ENCODE measurements at regions not wholly inside any gene's neighbourhood (a gene's known extent, or its start where the extent isn't known, plus 50 kb on each side); places are given as distances from the start of the nearest gene placed in this dataset.
A peak's percentile ranks its signal among the peaks of the same experiment; 100 is the strongest.
"Not testable (repeated sequence)": the region's sequence is repeated elsewhere in the genome, so short reads cannot be mapped to it uniquely, and the experiment has no call there.

DNA sequence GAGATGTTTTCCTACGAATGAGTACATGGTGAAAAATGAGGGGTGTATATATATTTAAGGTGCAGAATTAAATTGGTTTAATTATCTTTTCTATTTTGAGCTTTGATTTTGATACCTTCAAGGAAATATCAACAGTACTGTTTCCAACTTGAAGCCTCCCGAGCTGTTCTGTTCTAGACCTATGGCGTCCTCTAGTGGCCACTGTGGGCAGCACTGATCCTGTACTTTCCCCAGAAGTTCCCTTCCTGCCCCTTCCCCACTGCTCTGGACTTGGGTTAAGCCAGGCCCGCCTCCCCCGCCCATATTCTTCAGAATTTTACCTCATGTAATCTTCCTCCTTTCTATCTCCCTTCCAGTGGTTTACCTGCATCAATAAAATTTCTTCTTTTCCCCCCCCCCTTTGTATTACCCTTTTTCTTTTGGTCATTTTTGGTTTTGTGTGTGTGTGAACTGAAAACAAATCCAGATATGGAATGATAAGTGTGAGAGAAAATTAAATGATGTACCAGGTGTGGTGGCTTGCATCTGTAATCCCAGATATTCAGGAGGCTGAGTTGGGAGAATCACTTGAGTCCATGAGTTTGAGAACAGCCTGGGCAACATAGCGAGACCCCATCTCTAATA is 1643.5 kb downstream of the TP53TG3F start:
- DNase-seq = peak; percentile 8

- not testable (repeated sequence) for DNase-seq
These were observed 1652.4 kb downstream of the TP53TG3F start for GRCh38 chr16:35111772-35112171.

DNA sequence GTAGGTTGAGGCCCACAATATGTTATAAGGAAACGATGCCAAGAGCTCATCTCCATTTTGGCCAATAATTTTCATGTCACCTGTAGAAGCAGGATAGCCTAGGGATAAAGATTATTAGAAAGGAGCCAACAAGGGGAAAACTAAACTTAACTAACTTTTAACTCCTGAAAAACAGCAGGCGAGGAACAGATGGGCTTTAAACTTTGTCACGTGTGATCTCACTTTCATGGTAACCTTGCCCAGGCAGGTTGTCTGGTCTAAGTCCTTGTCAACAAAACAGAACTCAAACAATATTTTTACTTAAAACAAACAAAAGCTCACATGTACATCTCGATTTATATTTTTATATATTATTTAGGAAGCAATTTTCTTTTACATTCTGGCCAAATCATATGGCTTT is 1672.0 kb downstream of the TP53TG3F start:
- no peak for DNase-seq

- DNase-seq = no peak
These were observed 1675.1 kb downstream of the TP53TG3F start for GRCh38 chr16:35134471-35134870.

DNA sequence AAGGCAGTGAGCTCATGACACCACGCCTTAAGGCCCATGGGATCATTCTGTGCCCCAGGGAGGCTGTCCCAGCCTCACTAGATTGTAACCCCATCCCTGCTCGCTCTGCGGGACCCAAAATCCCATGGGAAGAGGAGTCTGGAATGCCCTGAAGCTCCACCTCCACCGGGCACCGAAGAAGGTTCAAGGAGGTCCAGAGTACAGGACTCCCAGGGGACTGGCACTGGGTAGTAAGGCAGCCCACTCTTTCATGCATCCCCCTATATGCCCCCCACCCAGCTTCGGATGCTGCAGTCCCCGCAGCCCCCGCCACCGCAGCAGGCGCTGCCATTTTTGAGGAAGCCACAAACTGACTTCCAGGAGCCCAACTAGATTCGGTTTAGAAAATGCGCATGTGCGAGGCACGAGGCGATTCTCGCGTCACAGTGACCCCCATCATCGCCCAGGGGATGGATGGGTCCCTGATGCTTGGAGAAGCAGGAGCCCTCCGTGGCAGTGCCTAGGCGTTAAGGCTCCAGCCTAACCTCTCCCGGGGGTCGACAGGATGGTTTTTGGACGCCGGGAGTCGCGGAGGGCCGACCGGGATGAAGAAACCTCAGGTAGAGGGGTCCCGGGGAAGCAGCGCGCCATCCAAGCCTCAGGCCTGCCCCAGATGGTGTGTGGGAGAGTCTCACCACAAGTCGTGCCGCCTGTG is 1681.0 kb downstream of the TP53TG3F start:
- DNase-seq = no peak

- no peak for DNase-seq
These were observed 1681.9 kb downstream of the TP53TG3F start for GRCh38 chr16:35141303-35141702.

- no peak for DNase-seq
These were observed 1682.9 kb downstream of the TP53TG3F start for GRCh38 chr16:35142147-35142808.

GRCh38 chr16:35142809-35143192 is 1683.4 kb downstream of the TP53TG3F start:
- DNase-seq = no peak

GRCh38 chr16:35144212-35144932 is 1685.0 kb downstream of the TP53TG3F start:
- DNase-seq = no peak

DNA sequence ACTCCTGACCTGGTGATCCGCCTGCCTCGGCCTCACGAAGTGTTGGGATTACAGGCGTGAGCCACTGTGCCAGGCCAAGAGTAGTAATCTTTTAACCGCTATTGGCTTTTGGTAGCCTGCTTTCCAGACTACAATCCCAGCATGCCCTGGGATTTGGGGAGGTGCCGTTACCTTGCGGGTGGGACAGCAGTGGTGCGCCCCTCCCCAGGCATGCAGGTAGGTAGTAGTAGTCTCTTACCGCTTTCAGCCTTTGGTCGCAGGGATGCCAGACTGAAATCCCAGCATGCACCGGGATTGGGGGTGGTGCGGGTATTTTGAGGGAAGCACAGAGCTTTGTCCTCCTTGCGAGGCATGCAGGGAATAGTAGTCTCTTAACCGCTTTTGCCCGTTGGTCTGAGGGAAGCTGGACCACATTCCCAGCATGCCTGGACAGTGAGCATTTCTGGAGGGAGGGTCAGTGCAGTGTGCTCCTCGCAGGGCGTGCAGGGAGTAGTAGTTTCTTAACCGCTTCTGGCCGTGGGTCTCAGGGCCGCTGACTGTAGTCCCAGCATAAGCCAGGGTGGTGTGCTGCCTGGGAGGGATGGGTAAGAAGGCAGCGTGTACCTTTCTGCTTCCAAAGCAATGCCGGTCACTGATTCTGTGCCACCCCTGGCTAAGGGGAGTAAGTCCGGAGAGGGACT is 1686.8 kb downstream of the TP53TG3F start:
- no peak for DNase-seq

DNA sequence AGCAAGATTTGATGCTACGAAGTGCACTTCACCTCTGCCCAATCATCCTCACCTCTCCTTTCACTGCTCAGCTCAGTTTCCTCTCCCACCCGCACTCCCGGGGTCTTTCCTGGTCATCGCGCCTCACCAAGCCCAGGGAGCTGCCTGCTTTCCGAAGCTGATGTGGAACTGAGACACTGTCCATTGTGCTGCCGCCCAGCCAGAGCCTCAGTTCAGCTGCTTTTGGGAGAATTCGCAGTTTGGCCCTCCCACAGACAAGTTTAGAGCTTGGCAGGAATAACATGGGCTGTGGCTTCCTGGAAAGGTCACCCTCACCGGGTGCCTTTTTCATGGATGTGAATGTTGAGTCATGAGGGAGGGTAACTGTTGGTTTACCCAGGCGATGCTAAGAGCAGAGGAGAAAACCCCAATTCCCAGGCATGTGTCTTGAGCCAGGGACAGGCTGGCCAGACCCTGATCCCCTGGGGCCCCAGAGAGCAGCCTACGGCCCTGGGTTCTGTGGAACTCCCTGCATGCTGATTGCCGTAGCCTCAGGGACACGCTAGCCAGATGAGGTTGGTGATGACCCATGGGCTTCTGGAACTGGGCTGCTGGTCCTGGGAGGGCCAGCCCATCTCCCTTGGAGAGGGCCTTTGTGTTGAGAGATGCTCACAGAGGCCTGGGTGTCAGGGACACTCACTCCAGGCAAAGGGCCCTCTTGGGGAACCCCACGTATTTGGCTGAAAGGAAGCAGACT is 1687.5 kb downstream of the TP53TG3F start:
- DNase-seq = no peak

DNA sequence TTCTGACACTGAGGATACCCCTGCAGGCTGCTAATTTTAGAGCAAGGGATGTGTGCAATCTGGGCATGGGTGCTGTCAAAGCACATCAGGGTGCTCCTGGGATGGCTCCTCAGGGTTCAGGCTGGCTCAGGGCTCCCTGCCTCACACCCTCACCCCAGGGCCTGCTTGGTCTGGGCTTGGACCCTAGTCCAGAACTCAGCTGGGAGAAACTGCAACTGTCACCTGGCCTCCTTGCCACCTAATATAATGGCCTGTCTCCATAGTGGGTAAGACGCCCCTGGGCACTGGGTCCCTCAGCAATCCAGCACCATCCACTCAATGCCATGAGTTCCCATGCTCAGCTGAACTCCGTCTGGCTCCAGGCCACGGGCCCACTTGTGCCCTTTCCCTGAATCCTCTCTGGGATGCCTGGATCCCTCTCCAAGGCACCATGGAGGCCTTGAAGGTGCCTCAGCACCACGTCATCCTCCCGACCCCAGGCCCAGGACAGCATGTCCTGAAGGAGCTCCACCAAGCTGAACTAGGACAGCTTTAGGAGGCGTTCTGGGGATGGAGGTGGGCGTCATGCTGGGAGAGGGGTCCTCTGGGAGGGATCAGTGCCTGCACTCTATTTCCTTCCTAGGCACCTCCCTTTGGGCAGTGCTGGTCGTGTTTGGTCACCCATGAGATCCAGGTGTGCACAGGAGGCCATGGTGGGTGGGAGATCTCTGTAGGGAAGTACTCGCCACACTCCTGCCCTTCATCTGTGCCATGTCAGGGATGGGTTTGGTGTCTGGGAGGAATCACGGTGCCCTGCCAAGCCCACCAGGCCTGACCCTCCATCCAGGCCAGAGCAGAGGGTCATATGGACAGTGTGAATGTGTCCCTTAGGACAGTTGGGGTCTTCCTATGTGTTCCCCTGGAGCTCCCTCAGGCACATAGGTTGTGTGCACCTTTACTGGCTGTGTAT is 1688.4 kb downstream of the TP53TG3F start:
- DNase-seq = no peak

GRCh38 chr16:35148748-35149147 is 1689.3 kb downstream of the TP53TG3F start:
- DNase-seq = no peak

- no peak for DNase-seq
These were observed 1690.1 kb downstream of the TP53TG3F start for GRCh38 chr16:35149550-35149949.

GRCh38 chr16:35150805-35151312 is 1691.4 kb downstream of the TP53TG3F start:
- DNase-seq = no peak

GRCh38 chr16:35152067-35152627 is 1692.7 kb downstream of the TP53TG3F start:
- DNase-seq = no peak

DNA sequence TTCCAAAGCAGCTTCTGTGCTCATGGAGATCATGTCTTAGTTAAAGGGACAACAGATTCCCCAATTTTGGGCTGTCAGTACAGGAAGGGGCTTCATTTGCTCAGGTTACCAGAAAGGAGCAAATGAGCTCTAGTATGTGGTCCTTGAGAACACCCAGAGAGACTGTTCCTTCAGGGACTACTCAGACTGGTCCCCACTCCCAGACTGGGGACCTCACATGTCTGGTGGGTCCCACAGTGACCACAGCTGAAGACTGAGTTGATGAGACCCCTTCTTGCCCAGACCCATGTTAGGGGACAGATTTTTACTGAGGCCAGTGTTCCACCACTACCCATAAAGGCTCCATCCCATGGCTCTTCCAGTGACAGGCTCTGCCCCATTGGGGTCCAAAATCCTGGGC is 1695.2 kb downstream of the TP53TG3F start:
- no peak for DNase-seq

DNA sequence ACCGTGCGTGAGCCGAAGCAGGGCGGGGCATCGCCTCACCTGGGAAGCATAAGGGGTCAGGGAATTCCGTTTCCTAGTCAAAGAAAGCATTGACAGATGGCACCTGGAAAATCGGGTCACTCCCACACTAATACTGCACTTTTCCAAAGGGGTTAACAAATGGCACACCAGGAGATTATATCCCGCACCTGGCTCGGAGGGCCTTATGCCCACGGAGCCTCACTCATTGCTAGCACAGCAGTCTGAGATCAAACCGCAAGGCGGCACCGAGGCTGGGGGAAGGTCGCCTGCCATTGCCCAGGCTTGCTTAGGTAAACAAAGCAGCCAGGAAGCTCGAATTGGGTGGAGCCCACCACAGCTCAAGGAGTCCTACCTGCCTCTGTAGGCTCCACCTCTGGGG is 1698.1 kb downstream of the TP53TG3F start:
- DNase-seq = not testable (repeated sequence)

GRCh38 chr16:35169324-35169723 is 1709.9 kb downstream of the TP53TG3F start:
- not testable (repeated sequence) for DNase-seq

- DNase-seq = not testable (repeated sequence)
These were observed 1710.6 kb downstream of the TP53TG3F start for GRCh38 chr16:35170061-35170460.
